GM19043 (cell line): ENCODE measurements at regions not wholly inside any gene's neighbourhood (a gene's known extent, or its start where the extent isn't known, plus 50 kb on each side); places are given as distances from the start of the nearest gene placed in this dataset.

Experiments
- ATAC-seq: cut with Tn5 transposase; IDR thresholded peaks from one replicate; pipeline ENCODE4 v1.9.1; 2021; ENCODE audit warnings: low read depth; ENCODE audit not compliant: unreplicated experiment

GRCh38 chr1:163864207-163864606 is 542.5 kb downstream of the NUF2 start:
- ATAC-seq = no peak

GRCh38 chr1:163866564-163866963 is 544.8 kb downstream of the NUF2 start:
- no peak for ATAC-seq

- no peak for ATAC-seq
Measured at GRCh38 chr1:163870666-163871065, 548.9 kb downstream of the NUF2 start.

GRCh38 chr1:163872067-163872466 is 550.3 kb downstream of the NUF2 start:
- no peak for ATAC-seq

- ATAC-seq = no peak
Measured at GRCh38 chr1:163874070-163874469, 552.3 kb downstream of the NUF2 start.

- no peak for ATAC-seq
Measured at GRCh38 chr1:163875200-163875926, 553.6 kb downstream of the NUF2 start.

GRCh38 chr1:163875927-163876320 is 554.2 kb downstream of the NUF2 start:
- no peak for ATAC-seq

GRCh38 chr1:163876546-163876945 is 554.8 kb downstream of the NUF2 start:
- ATAC-seq = no peak

- no peak for ATAC-seq
Measured at GRCh38 chr1:163877016-163877415, 555.3 kb downstream of the NUF2 start.

GRCh38 chr1:163885510-163885909 is 563.8 kb downstream of the NUF2 start:
- no peak for ATAC-seq

GRCh38 chr1:163896001-163896400 is 574.2 kb downstream of the NUF2 start:
- ATAC-seq = no peak

- ATAC-seq = no peak
Measured at GRCh38 chr1:163897412-163898155, 575.8 kb downstream of the NUF2 start.

GRCh38 chr1:163906283-163906682 is 584.5 kb downstream of the NUF2 start:
- ATAC-seq = no peak

- ATAC-seq = no peak
Measured at GRCh38 chr1:163912170-163912884, 590.6 kb downstream of the NUF2 start.

GRCh38 chr1:163914785-163915413 is 593.1 kb downstream of the NUF2 start:
- peak; percentile 74 for ATAC-seq

- peak; percentile 87 for ATAC-seq
Measured at GRCh38 chr1:163922743-163923201, 601.0 kb downstream of the NUF2 start.

GRCh38 chr1:163924041-163924440 is 602.3 kb downstream of the NUF2 start:
- no peak for ATAC-seq

GRCh38 chr1:163927493-163927892 is 605.7 kb downstream of the NUF2 start:
- ATAC-seq = no peak

- no peak for ATAC-seq
Measured at GRCh38 chr1:163928069-163928468, 606.3 kb downstream of the NUF2 start.

- no peak for ATAC-seq
Measured at GRCh38 chr1:163928651-163929050, 606.9 kb downstream of the NUF2 start.

GRCh38 chr1:163932901-163933300 is 611.1 kb downstream of the NUF2 start:
- no peak for ATAC-seq
